Activated naive CD4-positive, alpha-beta T cell (primary cell): ENCODE measurements at regions not wholly inside any gene's neighbourhood (a gene's known extent, or its start where the extent isn't known, plus 50 kb on each side); places are given as distances from the start of the nearest gene placed in this dataset.

ENCODE experiments used
- DNase-seq, 4 experiments: peaks; one replicate each; lab custom pipeline; 2025; lab: John Stamatoyannopoulos, UW

DNA sequence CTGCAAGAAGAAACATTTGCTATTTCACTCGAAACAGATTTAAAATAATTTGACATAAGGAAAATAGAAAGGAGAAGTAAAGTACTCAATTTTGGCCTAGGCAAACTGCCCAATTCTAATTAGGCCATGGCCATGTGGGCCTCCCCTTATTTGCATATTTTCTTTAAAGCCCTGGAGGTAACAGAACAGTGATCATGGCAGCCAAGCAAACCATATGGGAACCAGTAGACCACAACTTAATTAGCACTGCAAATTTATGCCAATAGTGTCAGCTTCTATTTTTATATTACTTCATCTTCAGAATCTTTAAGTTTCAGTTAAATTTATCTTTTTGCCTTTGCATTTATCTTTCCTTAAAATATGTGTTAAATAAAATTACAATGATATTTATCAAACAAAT, 63.3 kb upstream of the THSD7A start:
- DNase-seq, result no peak

DNA sequence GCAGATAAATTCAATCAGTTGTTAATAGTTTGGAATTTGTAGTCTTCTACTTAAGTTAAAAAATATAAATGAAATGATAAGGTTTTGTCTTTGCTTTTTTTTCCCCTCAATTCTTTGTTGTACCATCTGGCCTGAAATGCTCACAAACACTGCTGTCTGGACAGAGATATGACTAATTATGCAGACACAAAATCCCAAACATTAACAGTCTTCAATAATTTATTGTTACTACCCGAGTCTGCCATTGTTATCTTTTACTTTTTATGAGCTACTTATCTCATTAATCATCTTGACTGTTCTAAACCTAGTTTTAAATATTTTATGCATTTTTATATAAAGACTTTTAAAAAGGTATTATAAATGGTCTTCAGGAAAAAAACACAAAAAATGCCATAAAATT, 64.7 kb upstream of the THSD7A start:
- DNase-seq, result no peak

DNA sequence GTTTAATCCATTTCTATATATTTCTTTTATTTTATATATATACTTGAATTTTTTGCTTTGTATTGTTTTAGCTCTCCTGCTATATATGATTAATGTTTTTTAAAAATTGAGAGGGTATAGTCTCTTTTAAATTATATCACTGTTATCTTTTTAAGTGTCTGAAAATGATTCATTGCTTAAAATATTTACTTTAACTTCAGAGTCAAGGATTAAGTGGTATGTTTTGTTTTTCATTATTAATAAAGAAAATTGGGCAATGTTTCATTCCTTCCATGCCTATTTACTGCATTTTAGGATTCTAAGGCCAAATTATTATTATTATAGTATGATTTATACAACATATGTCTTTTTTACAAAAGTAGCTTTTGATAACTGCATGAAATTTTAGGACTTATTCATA, 67.2 kb upstream of the THSD7A start:
- DNase-seq, result no peak

DNA sequence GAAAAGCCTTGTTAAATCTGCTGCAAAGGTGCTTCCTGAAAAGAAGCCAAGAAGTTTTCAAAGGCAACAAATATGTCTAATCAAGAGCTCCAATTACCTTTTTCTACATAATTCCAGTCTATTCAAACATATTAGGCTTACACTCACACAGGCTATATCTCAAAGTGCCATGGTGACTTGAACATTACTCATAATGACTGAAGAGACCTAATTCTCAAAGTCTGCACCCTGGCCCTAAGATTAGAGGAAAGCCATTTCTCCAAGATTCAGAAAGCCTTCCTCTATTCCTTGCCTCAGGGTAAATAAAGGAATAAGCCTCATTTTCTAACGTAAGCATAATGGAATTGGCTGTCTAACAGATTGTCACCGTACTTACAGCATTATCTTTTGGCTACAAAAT, 78.3 kb upstream of the THSD7A start:
- DNase-seq, result no peak

DNA sequence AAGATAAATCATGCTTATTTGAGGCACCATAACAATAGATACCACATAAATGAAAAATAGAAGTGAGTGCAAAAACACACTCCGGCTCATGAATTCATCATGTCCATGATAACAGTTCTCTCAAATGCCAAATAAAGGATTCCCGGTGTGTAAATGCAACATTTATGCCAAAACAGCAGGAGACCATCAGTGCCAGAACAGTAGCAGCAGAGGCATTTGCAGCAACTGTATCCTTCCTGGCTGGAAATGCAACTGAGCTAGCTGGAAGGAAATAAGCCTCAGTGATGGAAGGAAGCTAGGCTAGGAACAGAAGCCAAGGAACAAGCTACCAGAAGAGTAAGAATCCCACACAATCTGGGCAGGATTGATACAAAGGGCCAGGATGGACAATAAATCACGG, 79.9 kb upstream of the THSD7A start:
- DNase-seq, result no peak

DNA sequence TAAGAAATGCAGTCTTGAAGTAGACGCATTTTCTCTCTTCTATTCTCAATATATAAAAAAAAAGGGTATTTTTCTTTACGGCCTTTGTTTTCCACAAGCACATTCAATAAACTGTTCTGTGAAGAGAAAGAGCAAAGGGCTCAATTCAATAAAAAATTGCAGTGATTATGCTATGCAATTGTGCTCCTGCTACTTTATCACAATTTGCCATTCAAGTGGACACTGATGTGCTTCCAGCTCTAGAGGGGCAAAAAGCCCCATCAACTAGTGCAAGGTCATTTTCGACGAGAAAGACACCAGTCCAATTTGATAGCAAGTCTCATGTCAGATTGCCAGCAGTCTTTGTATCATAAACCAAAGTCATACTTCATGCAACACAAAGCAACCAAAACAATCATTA, 82.6 kb upstream of the THSD7A start:
- DNase-seq, result no peak

DNA sequence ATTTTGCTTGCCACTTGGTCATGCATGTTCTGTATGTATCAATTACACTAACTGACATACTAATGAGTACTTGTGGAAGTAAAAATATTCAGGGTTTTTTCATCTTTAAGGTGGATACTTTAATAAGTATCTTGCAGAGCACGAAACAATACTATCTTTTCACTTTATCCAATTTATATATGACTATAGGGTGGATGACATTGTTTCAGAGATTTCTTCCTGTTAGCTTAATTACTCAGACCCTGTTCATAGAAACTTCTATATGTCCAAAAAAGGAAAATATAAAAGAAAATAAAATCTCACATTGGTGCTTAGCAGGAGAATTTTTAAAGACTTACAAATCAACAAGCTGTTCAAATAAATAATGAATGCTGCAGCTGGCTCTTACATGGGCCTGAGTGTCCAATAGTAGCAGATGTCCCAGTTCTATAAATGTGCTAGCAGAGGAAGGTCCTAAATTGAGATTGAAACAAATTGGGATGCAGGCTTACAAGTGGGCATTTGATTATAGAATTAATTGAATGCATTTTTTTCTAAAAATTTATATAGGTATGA, 91.5 kb upstream of the THSD7A start:
- no peak for DNase-seq

DNA sequence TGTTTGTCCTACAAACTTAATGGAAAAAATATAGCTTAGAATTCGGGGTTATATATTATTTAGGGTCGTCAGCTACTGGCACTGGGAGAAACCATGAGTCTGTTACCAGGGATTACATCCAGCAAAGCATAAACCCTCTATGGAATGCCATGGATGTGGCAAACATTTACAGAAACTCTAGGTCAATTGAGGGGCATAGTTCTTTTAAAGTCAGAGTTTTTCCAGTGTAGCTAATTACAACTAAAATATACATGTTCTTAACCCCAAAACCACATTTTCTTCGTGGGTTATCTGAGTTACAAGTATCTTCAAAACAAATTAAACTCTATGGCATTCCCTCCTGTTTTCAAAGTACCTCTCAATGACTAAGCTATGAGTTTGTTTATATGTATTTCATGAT, 99.3 kb upstream of the THSD7A start:
- DNase-seq, result no peak

DNA sequence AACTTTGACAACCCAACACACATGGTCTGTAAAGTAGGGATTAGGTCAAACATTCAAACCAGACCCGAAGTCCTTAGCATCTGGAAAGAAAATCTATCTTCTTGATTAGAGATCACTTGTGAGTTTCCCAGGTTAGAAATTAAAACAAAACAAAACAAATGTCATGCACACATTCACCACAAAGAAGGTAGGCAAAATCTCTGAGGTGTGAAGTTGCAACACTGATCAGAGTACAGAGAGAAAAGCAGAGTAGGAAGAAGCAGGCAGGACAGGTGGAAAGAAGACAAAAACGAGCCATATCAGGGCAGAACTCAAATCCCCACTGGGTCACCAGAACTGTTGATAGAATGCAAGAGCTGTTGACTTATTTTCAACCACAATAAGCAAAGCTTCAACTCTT, 102.8 kb upstream of the THSD7A start:
- DNase-seq, result no peak

DNA sequence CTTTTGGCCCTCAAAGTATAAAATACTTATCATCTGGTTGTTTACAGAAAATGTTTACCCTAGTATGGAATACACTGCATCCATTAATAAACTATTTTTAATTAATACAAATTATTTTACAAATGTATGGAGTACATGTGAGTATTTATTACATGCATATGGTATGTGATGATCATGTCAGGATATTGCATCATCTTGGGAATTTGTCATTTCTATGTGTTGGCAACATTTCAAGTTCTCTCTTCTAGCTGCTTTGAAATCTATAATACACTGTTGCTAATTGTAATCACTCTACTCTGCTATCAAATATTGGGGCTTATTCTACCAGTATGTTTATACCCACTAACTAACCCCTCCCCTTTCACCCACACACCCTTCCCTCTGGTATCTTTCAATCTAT, 103.9 kb upstream of the THSD7A start:
- DNase-seq, result no peak

DNA sequence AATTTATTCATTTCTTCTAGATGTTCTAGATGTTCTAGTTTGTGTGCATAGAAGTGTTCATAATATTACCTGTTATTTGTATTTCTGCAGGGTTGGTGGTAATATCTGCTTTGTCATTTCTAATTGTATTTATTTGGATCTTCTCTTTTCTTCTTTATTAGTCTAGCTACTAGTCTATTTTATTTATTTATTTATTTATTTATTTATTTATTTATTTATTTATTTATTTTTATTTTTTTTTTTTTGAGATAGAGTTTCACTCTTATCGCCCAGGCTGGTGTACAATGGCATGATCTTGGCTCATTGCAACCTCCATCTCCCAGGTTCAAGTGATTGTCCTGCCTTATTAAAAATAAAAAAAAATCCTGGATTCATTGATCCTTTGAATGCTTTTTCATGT, 114.8 kb upstream of the THSD7A start:
- no peak for DNase-seq

DNA sequence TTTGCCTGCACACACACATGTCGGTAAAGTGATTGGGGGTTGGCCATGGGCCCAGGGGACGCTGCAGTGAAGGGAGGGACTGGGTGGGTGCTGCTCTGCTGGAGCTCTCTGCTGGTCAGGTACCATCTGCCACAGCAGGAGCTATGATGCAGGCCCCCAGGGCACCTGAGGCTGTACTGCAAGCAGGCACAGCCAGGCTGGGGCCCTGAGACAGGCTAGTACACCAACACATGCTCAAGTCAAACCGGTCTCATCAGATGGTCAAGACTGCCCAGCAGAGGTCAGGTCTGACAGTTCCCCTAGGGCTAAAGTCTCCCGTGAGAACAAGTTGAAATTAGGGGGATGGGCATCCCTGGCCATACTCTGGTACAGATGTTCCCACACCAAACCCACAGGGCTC, 118.3 kb upstream of the THSD7A start:
- DNase-seq, result no peak

DNA sequence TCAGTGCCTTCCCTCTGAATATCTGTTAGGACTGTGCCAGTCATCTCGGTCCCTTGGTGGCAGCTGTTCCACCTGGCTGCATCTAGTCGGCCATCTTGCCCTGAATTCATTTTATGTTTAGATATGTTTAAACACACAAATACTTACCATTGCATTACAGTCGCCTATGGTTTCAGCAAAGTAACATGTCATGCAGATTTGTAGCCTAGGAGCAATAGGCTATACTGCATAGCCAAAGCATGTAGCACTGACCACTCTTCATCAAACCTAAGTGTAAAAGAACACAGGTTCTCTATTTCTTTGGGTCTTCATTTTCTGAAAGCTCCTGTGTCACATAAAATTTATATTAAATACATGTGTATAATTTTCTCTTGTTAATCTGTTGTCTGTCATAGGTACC, 118.9 kb upstream of the THSD7A start:
- no peak for DNase-seq

DNA sequence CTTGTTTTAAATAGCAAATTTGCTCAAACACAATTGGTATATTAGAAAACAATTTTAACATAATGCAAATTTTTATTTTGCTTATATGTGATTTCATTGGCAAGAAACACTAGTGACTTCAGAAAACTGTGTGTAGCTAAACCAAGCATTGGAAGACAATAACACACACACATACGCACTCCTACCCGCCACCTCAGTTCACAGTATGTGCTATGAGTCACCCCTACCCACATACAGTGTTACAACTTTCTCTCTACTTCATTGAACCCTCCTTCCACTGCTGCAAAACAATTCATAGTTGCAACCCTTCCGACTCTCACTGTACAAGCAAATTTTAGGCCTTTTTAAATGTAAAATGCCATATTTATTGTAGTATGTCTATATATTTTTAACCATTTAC, 119.9 kb upstream of the THSD7A start:
- DNase-seq, result no peak

DNA sequence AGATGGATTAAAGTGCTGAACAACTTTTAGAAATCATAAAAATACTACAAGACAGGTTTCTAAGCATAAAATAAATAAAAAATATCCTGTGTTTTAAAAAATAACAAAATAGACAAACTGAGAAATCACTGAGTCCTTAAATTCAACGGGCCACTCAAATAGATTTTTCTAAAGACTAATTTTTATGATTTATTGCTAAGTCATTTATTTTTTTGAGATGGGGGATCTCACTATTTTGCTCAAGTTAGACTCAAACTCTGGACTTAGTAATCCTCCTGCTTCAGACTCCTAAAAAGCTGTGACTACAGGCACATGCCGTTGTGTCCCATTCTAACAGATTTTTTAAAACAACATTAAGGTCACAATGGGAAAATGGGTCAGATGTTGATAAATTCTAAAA, 121.0 kb upstream of the THSD7A start:
- DNase-seq, result no peak

DNA sequence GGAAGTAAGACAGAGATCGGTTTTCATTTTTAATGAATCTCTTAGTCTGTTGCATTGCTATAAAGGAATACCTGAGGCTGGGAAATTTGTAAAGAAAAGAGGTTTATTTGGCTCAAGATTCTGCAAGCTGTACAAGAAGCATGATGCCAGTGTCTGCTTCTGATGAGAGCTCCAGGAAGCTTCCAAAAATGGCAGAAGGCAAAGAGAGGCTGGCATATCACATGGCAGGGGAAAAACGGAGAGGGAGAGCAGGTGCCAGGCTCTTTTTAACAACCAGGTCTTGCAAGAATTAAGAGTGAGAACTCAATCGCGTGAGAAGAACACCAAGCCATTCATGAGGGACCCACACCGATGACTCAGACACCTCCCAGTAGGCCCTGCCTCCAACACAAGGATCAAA, 125.0 kb upstream of the THSD7A start:
- no peak for DNase-seq

DNA sequence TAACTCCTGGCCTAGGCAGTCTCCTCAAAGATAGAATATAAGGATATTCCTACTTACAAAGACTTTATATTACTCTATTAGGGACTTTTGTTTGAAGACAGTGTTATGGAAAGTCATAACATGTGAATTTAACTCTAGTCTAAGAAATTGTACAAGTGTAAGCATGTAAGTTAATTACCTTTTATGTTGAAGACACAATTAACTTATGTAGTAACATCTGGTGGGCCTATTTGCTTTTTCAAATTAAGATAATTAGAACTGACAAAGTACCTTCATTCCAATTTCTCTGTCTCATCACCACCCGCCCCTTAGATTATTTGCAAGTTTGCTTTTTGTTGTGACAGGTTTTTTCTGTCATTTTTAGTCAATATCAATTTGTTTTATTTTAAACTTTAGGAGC, 126.0 kb upstream of the THSD7A start:
- no peak for DNase-seq

DNA sequence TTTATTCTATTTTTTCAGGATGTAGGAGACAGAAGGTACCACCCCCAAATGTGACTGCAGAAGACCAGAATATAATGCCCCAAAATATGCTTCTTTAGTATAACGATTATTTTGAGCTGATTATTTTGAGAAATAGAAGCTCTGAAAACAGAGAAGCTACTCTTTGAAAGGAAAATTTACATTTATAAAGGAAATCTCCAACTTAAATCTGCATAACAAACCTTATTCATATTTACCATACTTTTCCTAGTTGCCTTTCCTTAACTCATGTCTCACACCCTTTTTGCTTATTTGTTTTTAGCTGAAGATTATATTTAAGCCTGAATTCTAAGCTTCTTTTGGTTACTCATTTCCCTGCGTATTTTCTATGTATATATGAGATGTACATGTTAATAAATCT, 127.1 kb upstream of the THSD7A start:
- no peak for DNase-seq

DNA sequence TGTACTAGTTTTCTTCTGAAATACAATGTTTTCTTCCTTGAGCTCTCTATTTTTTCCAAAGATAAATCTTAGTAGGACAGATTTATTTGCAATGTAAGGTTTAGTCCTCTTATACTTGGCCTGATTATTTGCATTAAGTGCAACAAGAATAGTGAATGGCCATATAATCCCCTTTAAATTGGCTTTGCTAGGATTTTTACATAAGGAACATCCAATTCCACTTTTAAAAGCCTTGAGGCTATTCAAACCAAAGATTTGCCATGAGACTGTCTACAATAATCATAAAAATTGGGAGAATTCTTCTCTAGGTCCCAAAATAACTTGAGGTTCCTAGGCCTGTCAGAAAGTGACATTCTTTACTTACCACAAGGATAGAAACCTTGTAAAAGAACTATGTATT, 128.6 kb upstream of the THSD7A start:
- DNase-seq, result no peak

DNA sequence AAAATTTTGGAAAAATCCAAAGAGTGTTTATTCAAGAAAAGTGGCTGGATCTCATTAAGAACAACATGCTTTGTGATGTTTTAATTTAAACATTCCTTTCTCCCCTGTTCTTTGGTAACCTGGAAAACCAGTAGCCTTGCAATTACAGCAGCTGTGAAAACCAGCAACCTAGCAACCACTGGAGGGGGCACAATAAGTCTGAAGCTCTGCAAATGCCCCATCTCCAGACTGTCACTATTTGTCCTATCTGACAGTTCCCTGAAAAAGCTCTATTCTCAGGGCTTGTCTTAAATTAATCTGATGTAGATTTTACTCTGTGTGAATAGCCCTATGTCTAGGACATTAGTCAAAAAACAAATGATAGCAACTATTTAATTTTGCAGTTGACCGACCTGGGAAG, 137.6 kb upstream of the THSD7A start:
- DNase-seq, result no peak

DNA sequence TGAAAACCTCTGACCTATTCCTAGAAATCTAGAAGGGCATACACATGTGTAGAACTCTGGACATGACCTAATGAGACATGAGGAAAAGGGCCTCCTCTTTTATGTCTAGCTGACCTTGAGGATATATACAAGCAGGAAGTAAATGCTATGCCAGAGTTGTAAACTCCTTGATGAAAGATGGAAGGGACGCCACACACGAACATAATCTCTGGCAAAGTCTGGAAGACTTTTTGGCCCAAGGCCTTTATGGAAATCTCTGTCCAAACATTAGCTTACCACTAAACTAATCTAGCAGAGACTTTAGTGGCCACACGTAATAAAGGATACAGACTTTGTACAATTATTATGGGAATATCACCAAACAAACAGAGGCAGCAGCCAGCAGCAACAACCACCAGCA, 138.1 kb upstream of the THSD7A start:
- DNase-seq, result no peak

DNA sequence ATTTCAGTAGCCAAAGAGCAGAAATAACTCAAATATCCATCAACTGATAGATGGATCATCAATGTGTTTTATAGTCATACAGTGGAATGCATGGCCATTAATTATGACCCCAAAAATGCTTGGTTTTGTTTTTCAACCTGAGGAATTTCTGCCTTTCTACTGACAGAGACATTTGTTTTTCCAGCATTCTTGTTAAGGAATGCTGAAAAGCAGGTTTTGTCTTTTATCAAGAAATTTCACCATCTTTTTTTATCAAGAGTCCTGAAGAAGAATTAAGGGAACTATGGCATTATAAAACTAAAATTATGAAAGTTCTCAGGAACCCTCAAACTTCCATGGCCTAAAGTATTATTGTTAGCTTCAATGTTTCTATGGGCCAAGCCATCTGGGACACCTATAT, 153.4 kb upstream of the THSD7A start:
- DNase-seq, result no peak

DNA sequence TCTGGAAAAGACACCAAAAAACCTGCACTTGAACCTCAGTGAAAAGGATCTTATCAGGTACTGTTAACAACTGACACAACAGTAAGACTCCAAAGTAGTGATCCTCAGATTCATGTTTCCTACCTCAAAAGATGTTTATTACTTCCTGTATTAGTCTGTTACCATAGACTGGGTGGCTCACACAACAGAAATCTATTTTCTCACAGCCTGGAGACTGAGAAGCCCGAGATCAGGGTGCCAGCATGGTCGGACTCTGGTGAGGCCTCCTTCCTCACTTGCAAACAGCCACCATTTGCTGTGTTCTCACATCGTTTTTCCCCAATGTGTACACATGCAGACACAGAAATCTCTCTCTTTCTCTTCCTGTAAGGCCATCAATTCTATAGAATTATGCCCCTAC, 154.0 kb upstream of the THSD7A start:
- DNase-seq, result no peak

DNA sequence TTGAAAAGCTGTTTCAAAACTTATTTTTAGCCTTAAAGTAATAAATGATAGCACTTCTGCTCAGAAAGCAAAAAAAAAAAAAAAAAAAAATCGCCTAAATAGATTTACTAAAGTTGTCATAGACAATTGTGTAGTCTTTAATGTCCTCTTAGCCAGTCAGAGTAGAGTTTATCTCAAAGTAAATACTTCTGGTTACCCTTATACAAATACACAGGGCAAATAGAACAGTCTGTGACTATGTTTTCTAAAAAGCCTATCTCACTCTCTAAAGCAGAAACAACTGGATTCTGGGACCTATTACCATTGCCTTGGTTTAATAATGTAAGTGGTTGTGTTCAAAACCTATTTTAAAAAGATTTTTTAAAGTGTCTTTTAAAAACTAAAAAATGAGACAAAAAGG, 156.2 kb upstream of the THSD7A start:
- DNase-seq, result no peak

DNA sequence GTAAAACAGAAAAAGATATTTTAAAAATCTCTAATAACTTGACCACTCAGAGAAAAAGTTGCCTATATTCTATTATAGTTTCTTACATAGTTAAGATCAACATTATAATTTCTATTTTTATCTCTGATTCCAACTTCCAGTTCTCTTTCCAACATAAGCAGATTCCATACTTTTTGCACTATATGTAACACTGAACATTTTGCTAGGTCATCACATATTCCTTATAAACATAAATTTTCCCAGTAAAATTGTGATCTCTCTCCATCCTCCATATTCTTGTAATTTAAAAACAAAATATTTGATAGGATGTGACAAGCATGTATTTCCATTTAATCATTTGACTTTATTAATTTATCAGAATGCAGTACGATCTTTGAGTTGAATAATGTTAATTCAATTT, 170.4 kb upstream of the THSD7A start:
- no peak for DNase-seq
